Stimulated activated CD4-positive, alpha-beta T cell treated with anti-CD3 and anti-CD28 coated beads, Interleukin-2, amount 100 ng/mL, for 24 hours (primary cell): ENCODE measurements at regions not wholly inside any gene's neighbourhood (a gene's known extent, or its start where the extent isn't known, plus 50 kb on each side); places are given as distances from the start of the nearest gene placed in this dataset.
"Not testable (repeated sequence)": the region's sequence is repeated elsewhere in the genome, so short reads cannot be mapped to it uniquely, and the experiment has no call there.

Source experiments
- DNase-seq, 2 donors: peaks; one replicate each; pipeline ENCODE4 v3.0.0-alpha.2; 2020

DNA sequence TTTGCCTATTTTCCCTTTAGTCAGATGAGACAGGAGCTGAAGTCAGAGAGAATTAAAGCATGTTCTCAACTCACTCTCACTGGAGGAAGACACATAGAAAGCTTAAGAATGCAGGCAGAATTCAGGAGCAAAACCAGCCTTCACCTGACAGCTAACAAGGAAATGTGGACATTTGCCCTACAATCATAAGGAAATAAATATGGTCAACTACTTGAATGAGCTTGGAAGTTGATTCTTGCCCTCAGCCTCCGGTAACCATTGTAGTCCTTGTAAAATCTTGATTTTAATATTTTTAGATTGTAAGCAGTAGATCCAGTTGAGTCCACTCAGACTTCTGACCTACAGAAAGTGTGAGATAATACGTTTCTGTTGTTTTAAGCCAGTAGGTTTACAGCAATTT lies 752.5 kb upstream of the ZWINT start:
- DNase-seq: no peak

DNA sequence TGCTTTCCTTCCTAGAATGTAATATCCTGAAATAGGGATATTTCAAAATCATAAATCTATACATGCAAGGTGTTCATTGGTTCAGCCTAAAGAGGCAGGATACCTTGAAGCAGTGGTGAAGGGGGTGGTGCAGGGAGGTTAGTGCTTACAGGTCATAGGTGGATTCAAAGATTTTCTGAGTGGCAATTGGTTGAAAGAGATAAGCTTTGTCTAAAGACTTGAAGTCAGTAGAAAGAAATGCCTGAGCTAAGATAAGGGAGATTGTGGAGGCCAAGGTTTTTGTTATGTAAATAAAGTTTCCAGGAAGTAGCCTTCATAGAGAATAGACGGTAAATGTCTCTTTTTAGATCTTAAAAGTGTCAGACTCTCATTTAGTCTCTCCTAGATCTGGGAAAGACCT lies 741.2 kb upstream of the ZWINT start:
- DNase-seq: no peak

DNA sequence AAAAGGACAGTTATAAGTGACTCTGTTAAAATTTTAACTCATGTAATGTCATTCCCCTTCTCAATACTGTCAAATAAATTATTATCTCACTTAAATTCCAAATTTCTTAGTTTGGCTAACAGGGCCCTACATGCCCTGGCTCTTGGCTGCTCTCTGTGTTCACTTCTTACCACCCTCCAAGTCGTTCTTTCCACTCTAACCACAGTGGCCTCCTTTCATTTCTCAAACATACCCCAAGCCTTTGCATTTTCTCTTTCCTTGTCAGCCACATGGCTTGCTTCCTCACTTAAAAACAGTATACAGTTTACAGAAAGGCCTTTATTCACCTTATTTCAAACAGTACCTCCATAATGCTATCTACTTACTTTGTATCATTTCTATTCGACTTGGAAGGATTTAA lies 737.1 kb upstream of the ZWINT start:
- DNase-seq: no peak

DNA sequence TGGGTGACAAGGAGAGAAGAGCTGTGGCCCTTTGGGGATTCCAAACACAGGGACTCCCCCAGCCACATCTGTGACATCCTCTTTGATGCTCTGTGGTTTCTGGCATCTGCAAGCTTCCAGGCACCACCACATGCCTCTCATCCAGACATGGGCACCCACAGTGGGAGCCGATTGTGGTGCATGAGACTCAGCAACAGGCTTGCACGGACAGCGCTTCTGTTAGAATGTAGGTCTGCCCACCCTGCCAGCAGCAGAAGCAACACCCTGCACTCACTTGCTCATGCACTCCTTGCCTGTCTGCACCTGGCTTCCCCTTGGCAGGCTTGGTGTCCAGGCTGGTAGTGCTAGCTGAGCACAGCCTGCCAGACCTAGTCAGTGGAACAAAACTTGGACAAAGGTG lies 735.0 kb upstream of the ZWINT start:
- DNase-seq: no peak

DNA sequence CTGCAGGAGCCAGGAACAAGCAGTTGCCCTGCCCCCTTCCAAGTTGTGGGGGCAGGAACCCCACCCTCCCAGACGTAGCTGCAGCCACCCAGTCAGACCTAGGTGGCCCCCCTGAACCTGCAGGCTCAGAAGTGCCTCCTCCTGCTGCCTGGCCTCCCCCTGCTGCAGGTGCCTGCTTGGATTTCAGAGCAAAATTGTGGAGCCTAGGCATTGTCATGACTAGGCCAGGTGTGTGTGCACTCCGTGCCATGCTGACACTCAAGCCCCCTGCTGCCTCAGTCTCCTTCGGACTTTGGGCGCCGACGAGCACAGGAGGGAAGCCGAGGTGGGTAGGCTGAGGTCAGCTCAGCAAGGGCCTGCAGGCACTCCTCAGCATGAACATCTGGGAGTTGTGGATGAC lies 733.9 kb upstream of the ZWINT start:
- DNase-seq: no peak

DNA sequence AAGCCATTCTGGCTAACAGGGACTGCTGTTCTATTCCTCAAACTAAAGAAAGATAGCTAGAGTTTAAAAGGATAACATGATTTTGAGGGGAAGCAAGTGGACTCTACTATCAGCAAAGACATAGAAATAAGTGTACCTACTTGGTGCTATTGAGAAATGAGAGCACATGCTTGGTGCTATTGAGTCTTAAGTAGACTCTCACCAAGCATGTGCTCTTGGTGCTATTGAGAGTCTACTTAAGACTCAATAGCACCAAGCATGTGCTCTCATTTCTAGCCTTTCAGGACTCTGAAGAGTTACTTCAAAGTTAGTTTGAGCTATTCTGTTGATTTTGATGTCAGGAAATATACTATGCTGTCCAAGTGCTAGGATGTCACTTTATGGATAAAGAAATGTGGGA lies 733.0 kb upstream of the ZWINT start:
- DNase-seq: no peak

DNA sequence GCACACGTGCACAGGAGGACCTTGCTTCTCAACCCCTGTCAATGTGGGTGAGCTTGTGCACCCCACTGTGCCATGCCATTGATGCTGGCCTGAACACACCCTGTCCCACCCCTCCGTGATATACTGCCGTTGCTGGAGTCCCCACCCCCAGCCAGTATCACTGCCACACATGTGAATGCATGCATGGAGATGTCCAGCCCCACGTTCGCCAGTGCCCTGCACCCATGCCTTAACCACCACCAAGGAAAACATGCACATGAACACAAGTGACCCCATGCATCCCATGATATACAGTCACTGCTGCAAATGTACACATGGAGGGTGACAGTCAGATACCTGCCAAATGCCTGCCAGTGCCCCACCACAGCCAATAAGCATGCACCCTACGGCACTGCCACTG lies 692.5 kb upstream of the ZWINT start:
- no peak for DNase-seq

DNA sequence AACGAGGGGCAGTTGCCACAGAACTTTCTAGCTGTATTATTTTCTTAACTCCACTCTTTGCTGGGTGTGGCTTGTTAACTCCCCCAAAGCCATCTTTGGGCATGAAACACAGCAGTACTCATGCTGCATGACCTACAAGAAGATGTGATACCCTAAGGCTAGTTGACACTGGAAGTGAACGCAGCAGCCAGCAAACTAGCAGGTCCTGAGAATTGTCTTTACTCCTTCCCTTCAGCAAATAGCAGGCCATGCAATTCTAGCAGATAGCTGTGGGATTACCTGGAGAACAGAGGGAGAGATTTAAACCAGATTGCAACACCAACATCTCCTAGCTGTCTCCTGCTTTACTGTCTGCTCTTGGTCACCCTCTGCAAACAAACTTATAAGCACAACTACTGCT lies 688.0 kb upstream of the ZWINT start:
- no peak for DNase-seq

DNA sequence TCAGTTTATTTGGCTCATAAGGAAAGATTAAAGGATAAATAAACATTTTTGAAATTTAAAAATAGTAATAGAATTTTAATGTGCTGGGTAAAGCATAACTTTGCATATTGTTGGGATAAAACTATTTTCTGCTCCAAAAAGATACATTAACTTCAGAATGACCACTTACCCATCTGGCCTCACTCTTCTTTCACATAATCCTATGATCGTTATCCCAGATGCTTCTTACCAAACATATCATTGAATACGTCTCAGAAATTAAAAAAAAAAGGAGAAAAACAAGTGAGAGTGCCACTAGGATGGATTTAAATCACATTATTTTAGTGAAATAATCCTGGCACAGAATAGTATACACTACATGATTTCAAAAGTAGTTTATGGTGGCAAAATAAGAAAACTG lies 677.5 kb upstream of the ZWINT start:
- no peak for DNase-seq

DNA sequence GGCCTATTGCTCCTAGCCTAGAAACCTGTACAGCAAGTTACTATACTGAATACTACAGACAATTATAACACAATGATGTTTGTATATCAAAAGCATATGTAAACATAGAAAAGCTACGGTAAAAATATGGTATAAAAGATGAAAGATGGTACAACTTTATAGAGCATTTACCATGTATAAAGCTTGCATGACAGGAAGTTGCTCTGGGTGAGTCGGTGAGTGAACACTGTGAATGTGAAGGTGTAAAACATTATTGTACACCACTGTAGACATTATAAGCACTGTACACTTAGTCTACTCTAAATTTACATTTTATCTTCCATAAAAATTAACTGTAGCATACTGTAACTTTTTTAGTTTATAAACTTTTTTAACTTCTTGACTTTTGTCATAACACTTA lies 674.3 kb upstream of the ZWINT start:
- DNase-seq: no peak

DNA sequence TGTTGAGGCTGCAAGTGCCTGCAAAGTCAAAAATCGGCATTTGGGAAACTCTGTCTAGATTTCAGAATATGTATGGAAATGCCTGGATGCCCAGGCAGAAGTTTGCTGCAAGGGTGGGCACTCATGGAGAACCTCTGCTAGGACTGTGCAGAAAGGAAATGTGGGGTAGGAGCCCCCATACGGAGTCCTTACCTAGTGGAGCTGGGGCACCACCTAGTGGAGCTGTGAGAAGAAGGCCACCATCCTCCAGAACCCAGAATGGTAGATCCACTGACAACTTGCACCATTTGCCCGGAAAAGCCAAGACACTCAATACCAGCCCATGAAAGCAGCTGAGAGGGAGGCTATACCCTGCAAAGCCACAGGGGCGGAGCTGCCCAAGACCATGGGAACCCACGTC lies 671.2 kb upstream of the ZWINT start:
- not testable (repeated sequence) for DNase-seq

DNA sequence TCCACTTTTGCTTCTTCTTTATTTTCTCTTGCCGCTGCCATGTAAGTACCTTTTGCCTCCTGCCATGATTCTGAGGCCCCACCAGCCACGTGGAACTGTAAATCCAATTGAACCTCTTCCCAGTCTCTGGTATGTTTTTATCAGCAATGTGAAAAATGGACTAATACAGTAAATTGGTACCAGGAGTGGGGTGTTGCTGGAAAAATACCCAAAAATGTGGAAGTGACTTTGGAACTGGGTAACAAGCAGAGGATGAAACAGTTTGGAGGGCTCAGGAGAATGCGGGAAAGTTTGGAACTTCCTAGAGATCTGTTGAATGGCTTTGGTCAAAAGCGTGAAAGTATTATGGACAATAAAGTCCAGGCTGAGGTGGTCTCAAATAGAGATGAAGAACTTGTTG lies 670.3 kb upstream of the ZWINT start:
- DNase-seq: no peak

DNA sequence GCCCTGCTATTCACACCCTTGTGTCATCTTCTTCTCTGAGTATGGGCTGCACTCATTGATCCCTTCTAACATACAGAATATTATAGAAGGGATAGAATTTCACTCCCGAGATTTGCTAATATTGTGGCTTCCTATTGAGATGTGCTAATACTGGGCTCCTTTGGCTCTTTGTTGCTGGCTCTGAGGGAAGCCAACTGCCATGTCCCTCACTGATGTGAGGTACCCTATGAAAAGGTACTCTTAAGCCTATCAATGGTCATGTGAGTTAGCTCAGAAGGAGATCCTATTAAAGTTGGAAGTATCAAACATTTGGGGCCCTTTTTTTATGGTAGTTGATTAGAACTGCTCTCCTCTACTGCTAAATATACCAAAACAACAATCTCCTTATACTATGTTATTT lies 665.2 kb upstream of the ZWINT start:
- DNase-seq: no peak

DNA sequence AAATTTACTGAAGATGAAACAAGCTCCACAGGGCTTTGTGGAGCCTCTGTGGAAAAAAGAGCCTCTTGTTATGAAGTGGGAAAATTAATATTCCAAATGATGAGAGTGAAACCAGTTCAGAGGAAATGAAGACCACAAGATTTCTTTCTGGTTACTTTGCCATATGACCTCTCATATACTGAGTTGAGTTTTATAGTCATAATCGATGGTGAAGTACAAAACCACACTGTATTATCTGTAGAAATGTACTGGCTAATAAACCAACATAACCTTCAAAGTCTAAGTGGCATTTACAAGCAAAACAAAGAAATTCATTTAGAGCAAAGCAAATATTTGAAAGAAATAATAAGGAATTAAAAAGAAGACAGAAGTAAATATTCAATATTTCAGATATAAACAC lies 662.6 kb upstream of the ZWINT start:
- no peak for DNase-seq

DNA sequence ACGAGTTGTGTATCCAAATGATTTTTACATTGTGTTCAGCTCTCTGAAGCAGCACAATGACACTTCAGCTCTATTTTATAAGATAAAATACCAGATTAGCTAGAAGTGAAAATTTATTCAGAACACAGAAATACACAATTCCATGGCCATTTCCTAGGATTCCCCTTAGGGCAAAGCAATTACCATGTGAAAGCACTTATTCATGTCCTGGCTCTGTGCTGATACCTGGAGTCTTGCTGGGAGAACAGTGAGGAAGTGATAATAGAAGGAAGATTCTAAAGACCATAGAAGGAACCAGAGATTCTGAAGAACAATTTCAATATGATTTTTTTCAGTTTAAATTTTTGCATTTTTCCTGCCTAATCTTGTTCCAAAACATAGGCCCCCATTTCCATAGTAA lies 657.4 kb upstream of the ZWINT start:
- no peak for DNase-seq

DNA sequence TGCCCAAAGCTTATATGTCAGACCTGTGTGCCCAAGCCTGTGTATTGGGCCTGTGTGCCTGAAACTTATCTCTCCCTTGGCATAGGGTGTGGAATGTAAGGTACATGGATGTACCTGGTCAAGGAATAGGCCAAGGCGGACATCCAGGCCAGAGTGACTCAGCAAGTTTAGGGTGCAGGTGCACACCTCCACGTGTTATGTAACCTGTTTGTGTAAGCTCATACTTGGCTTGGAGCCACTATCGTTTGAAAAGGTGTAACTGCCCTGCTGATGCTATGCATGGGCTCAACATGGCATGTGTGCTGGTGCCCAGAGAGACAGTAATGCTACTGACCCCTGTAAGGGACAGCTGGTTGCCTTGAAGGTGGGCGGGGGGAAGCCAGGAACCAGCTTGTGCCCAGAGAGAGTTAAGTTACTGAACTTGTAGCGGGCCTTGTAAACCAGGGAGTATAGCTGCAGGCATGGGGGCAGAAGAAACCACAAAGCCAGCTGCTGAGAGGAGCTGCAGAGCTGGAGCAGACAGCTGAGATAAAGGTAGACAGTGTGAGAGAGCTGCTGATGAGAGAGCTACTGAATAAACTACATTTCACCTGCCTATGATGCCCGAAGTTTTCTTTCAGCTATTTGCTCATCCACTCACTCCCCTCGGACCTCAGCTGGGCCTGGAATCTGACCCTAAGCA lies 656.4 kb upstream of the ZWINT start:
- DNase-seq: no peak

DNA sequence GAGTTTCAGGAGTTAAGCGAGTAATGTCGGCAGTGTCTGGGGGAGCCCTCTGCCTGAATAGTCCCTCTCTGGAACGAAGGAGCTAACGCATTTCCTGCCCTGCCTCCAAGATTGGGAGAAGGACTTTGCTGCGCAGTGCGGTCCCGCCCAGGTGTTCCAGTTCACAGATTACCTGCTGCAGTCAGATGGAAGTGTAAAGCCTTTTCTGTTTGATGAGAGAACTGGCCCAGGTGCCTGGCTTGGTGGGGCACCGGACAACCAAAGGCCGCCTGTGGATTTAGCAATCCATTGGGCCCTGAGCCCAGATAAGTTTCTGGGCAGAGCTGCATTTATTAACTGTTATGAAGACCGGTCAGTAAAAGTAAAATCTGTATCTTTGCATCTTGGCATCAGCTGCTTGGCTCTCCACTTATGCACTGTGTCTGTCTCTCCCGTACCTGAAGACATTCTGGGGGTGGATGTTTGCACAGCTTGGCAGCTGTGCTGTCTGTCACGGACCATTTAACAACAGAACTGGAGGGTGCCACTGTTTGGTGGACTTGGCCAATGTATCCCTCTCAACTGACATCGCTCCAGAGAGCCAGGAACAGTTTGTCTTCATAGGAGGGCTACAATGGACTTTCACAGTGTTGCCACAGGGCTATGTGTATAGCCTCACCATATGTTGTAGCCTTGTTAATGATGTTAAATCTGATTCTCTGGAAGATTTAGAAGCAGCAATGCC lies 654.7 kb upstream of the ZWINT start:
- no peak for DNase-seq

DNA sequence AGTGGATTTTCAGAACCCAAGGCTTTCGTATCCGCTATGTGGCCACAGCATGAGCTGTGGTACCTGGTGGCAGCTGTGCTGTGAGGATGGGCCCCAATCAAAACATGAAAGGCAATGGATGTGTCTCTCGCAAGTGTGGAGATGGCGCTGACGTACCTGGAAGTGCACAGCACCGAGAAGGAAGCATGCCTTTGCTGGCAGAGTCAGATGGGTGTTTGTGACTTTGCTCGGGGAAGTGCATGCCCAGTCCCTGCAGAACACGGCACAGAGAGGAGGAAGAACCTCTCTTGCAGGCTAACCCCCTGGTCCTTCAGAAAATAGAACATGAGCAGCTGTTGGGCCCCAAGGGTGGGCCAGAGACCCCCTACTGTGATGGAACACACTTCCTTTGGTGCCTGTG lies 654.1 kb upstream of the ZWINT start:
- no peak for DNase-seq

DNA sequence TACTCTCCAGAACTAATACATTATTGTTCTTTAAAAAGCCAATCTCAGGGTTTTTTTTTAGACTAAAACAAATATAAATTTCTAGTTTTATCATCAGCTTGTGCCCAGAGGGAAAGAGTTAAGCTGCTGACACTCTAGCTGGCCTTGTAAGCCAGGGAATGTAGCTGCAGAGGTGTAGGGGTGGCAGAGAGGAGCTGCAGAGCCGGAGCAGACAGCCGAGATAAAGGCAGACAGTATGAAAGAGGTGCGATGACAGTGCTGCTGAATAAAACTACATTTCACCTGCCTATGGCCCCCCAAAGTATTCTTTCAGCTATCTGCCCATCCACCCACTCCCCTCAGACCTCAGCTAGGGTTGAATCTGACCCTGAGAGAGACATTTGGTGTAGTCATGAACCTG lies 653.7 kb upstream of the ZWINT start:
- DNase-seq: no peak

DNA sequence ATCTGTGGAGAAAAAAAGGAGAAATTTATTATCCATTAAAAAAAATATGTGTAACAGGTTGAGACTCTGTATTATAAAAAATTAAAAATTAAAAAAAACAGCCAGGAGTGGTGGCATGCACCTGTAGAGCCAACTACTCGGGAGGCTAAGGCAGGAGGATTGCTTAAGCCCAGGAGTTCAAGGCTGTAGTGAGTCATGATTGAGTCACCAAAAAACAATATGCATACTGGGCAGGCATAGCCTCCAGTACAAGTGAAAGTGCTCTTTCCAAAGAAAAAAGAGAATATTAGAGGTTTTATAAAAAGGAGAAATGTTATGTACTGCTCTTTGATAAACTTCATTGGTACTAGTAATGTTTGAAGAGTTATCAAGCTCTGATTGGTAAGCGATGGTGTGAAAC lies 647.1 kb upstream of the ZWINT start:
- DNase-seq: no peak

DNA sequence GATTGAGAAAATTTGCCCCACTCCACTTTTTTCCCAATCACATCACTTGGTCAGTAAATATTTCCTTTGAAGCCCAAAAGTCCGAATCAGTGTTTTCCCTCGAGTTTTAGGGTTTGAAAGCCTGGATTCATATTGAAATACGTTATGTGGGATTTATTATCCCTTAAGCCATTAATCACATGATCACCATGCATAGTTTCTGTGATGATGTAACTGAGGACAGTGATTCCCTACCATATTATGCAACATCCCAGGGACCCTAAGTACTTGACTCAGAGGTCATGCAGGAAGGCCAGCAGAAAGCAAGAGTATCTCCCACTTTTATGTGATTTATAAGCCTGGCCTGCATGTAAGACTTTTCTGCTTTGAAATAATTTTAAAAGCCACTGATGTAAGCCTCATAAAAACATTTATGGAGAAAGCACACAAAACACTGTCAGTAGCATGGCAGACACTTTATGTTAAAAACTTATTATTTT lies 630.6 kb upstream of the ZWINT start:
- no peak for DNase-seq

DNA sequence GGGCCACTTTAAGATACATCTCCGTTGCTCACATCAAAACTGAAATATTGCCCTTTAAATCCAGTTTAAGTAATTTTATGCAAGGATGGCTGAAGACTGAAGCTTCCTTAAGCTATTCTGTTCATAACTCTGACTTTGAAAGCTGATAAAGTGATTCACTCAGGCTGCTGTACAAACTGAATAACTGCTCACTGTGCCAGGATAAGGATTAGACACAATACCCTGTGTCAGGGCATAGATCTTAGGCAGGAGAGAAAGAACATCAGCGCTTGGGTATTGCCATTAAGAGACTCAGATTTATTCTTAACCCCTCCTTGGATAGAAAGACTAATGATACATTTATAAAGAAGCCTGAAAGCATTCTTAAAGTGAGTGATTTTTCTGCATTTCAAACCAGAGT lies 614.5 kb upstream of the ZWINT start:
- DNase-seq: no peak

DNA sequence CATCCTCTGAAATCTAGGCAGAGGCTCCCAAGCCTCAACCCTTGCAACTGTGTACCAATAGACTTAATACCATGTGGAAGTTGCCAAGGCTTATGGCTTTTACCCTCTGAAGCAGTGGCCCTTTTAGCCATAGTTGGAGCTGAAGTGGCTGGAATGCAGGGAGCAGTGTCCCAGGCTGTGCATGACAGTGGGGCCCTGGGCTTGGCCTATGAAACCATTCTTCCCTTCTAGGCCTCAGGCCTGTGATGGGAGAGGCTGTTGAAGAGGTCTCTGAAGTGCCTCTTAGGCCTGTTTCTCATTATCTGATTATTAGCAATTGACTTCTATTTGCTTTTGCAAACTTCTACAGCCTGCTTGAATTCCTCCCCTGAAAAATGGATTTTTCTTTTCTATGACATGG lies 612.7 kb upstream of the ZWINT start:
- DNase-seq: no peak

DNA sequence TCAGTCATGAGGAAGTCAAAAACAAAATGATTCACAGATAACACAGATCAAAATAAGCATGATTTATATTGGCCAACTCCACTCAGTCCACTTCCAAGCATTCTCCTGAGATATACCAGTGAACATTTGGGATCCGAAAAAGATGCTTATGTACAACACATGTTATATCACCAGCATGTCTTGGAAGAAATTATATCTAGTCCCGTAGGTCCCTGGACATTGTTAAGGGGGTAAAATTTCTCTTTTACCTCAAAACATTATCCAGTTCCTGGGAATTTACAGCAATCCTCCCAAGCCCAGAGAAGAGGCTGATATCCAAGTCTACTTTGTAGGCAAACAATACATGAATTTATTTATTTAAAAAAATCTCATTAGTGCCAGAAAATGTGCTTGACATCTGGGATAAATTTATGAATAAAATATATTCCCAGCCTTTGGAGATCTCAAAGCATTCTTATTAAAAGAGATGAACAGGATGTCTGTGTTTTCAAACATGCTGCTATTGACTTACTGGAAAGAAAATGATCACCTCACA lies 582.2 kb upstream of the ZWINT start:
- no peak for DNase-seq

DNA sequence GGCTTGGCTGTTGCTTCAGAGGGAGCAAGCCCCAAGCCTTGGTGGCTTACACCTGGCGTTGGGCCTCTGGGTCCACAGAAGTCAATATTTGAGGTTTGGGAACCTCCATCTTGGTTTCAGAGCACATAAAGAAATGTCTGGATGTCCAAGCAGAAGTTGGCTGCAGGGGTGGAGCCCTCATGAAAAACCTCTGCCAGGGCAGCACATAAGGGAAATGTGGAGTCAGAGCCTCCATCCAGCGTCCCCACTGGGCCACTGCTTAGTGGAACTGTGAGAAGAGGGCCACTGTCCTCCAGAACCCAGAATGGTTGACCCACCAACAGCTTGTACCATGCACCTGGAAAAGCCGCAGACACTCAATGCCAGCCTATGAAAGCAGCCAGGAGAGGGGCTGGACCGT lies 573.5 kb upstream of the ZWINT start:
- DNase-seq: no peak
